ENCODE measurements at regions not wholly inside any gene's neighbourhood (a gene's known extent, or its start where the extent isn't known, plus 50 kb on each side); places are given as distances from the start of the nearest gene placed in this dataset.

GRCh38 chr2:128401680-128402079 is 83.0 kb upstream of the HS6ST1 start:
- no peak for DNase-seq (ENCODE audit: low spot score)

DNA sequence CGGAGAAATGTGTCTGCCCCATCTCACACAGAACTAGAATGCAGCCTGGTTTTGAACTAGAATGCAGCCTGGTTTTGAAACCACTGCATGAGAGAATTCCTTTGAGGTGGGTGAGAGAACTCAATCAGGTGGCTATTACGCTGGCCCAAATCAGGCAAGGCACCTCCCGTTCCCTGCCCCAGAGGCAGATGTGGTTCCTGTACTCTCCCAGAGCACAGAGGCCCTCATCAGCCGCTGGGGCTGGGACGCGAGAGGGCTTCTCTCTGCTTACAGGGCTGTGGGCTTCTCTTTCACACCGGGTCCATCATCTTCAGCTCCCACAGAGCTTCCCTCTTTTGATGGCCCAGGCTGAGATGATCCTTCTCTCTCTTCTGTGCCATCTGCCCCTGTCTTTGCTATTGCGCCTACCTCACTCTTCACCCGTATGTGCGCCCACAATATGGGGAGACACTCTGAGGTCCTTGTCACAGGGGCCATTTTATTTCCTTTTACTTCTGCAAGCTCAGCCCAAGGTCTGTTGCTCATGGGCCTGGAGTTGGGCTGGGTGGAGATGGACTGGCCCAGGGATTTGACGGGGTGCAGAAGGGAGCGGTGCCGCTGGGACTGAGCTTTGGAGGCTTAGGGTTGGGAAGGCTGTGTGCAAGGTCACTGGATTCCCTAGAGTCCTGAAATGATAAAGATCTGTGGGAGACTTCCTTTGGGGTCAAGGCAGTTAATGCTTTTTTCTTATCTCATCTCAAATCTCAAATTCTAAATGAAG is 84.4 kb upstream of the HS6ST1 start:
- no peak for DNase-seq (ENCODE audit: low spot score)

- no peak for DNase-seq (ENCODE audit: low spot score)
Measured at GRCh38 chr2:128403814-128404708, 85.4 kb upstream of the HS6ST1 start.

DNA sequence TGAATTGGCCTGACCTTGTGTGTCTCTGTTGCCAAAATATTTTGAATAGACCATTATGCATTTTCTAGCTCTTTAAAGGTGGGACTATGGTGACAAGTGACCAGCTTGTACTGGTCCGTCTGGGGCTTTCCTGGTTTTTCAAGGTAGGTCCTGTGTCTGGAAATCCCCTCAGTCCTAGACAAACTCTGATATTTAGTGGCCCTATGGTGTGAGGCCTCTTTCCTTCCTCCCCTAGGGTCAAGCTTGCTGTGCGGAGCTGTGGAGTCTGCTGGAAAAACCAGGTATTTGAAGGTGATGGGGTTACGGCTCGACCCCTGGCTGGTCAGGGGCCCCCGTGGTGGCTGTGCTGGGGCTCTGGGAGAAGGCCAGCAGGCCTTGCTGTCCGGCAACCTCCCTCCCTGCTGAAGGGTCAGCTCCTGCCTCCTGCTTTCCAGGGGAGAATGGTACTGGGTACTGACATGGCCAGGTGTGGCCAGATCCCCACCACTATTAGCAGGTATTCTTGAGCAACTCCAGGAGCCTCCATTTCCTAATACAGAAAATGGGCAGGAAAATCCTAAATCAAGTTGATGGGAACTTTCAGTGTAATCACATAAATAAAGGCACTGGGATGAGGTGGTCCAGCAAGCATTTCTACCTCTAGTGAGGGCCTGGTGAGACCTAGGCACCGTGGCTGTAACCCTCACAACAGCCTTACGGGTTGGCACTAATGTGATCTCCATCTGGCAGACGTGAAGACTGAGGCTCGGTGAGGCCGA is 86.2 kb upstream of the HS6ST1 start:
- peak; percentile 39 for DNase-seq (ENCODE audit: low spot score)

DNA sequence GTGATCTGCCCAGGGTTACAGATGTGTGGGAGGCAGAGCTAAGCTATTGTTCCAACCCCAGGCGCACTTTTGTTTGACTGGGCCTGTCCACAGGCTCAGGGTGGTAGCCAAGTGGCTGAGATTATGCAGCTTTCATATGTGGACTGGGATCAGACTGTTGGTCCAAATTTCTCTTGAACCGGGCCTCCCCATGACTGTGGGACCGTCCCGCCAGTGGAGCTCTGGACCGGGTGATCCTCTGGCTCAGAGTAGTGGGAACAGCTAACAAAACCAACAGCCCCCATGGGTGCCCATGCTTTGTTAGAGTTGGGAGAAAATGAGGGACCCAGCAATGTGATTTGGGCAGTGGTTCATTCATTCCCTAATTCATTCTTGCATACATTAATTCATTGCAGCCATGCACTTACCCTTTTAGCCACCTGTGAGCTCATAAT is 86.8 kb upstream of the HS6ST1 start:
- peak; percentile 45 for DNase-seq (ENCODE audit: low spot score)

DNA sequence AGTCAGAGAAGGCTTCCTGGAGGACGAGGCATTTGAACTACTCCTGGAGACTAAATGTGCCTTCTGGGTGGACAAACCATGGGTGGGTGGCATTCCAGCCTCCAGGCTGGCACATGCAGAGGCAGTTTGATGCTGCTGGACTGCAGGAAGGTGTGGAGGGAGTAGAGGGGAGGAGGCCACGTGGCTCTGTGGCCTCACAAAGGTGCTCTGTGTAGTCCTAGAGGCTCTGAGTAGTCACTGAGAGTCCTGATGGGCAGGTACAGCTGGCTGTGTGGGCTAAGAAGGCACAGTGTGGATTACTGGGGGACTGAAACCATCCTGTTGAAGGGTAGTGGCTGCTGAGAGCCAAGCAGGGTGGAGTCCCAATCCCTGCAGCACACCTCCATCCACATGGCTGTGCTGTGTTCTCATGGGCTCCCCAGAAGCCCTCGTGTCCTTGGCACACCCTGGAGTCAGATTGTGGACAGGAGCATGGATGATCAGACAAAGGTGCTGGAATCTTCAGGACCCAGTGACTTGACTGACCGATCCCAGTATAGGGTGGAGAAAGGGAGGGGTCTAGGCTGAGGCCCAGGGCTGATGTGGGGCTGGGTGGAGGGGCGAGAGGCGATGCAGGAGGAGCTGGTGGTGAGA is 87.4 kb upstream of the HS6ST1 start:
- DNase-seq (ENCODE audit: low spot score): peak; percentile 46

- peak; percentile 40 for DNase-seq (ENCODE audit: low spot score)
Measured at GRCh38 chr2:128406736-128407554, 88.3 kb upstream of the HS6ST1 start.

DNA sequence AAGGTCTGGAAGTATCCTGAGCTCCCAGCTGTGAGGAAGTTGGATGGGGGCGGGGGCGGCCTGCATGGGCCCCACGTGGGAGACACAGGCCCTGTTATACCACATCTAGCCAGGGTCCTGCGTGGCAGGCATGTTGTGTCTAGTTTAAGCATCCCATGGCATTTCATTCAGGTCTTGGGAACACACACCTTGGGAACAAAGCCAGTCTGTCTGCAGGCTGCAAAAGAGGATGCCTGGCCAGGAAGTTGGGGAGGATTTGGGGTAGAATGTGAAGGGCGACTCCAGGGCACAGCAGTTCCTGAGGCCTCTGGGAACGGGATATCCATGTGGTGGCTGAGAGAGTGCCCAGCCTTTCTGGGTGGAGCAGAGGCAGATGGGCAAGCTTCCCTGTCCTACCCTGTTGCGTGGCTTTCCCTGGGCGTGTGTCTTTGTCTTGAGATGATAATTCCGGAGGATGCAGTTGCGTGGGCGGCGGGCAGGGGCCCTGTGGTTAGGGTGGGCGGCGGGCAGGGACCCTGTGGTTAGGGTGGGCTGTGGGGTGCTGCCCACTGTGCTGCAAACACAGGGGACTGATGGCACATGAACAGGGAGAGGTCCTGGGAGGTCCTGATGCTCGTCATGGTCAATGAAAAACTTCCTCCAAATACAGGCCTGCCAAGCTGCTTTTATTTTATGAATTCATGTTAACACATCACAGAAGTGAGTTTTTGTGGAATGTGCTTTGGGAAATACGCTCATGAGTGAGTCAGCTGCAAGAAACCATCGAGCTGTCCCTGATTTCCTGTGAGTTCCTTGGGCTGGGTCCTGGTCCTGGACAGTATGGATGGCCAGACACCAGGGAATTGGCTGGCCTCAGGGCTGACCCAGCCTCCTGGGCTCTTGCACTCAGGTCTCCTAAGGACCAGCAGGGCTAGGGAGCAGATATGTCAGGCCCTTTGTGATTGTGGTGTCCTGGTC is 90.0 kb upstream of the HS6ST1 start:
- peak; percentile 38 for DNase-seq (ENCODE audit: low spot score)

GRCh38 chr2:128409326-128410034 is 90.8 kb upstream of the HS6ST1 start:
- DNase-seq (ENCODE audit: low spot score): peak; percentile 38

GRCh38 chr2:128410035-128410757 is 91.5 kb upstream of the HS6ST1 start:
- DNase-seq (ENCODE audit: low spot score): peak; percentile 29

GRCh38 chr2:128410758-128411215 is 92.1 kb upstream of the HS6ST1 start:
- peak; percentile 28 for DNase-seq (ENCODE audit: low spot score)

GRCh38 chr2:128411431-128411830 is 92.8 kb upstream of the HS6ST1 start:
- peak; percentile 29 for DNase-seq (ENCODE audit: low spot score)

DNA sequence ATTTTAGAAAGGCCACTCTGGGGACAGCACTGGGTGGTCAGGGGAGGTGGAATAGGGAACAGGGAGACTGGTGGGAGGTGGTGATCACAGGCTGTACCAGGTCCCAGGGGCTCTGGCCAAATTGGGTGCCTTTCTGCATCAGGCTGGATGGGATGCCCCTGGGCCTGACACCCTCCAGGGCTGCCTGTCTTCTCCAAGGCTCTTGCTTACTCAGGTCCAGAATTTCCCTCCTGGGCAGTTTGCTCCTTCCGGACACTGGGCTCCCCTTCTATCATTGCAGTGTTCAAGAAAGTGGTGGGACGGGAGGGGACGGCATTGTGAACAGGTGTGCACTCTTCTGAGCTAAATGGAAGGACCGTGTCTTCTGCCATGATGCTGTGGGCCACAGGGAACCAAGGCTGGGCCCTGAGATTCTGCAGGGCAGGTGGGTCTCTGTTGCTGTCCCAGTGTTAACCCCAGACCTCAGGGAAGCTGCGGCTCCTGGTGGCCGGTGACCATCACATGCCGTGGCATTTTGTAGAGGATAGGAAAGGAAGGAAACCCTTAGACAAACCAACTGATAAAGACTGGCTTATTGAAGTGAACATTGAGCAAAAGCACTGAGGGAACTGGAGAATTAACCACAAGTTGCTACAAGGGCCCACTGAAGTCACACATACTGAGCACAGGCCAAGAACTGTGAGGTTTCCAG is 93.7 kb upstream of the HS6ST1 start:
- peak; percentile 22 for DNase-seq (ENCODE audit: low spot score)

- peak; percentile 16 for DNase-seq (ENCODE audit: low spot score)
Measured at GRCh38 chr2:128413014-128413717, 94.5 kb upstream of the HS6ST1 start.

- peak; percentile 39 for DNase-seq (ENCODE audit: low spot score)
Measured at GRCh38 chr2:128413718-128414341, 95.2 kb upstream of the HS6ST1 start.

GRCh38 chr2:128414351-128414750 is 95.7 kb upstream of the HS6ST1 start:
- peak; percentile 23 for DNase-seq (ENCODE audit: low spot score)

Measured in ecto neural progenitor cell (in vitro differentiated cells).